22Rv1 (cell line): ENCODE measurements at regions not wholly inside any gene's neighbourhood (a gene's known extent, or its start where the extent isn't known, plus 50 kb on each side); places are given as distances from the start of the nearest gene placed in this dataset.

ENCODE experiments used
- CTCF ChIP-seq: fragments of 450-650 bp; IDR thresholded peaks from 2 replicates; pipeline ENCODE4 v1.5.1; 2017; ENCODE audit warnings: mild to moderate bottlenecking
- ZFX ChIP-seq: fragments of 450-650 bp; IDR thresholded peaks from 2 replicates; pipeline ENCODE4 v1.6.1; 2017; ENCODE audit warnings: antibody characterized with exemption, borderline replicate concordance

DNA sequence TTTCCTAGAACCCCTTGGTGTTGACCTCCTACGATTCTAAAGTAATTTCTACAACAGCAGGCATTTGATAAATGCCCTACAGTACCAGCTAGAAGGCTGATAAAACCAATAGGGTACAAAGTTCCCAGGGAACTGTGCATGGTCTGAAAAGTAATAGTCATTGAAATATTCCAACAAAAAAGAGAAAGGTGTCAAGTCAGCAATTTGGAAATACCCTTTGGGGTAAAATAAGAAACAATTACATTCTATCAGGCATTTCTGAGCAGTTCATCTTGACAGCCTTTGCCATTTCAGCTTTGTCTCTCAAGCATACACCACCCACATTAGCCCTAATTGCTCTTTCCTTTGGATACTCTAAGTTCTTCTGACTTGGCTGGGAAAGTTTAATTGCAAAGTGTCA, 542.9 kb upstream of the DDX18 start:
- TF ChIP-seq CTCF: no peak
- TF ChIP-seq ZFX: no peak
